ENCODE measurements at regions not wholly inside any gene's neighbourhood (a gene's known extent, or its start where the extent isn't known, plus 50 kb on each side); places are given as distances from the start of the nearest gene placed in this dataset.
"Not testable (repeated sequence)": the region's sequence is repeated elsewhere in the genome, so short reads cannot be mapped to it uniquely, and the experiment has no call there.

GRCh38 chrX:150100261-150100660 is 162.0 kb upstream of the EOLA2 start:
- H3K4me1 ChIP-seq (ENCODE audit: control insufficient read depth, insufficient read depth, low read length), result no peaks in the 10 kb centered on the region
- H3K9me3 ChIP-seq (ENCODE audit: control insufficient read depth, insufficient read depth, low read length), result no peaks in the 10 kb centered on the region
- no peak overlapping the region for H3K27ac ChIP-seq (ENCODE audit: low read length)
- no peak overlapping the region for H3K4me3 ChIP-seq (ENCODE audit: low read length)
- no peaks in the 10 kb centered on the region for H3K36me3 ChIP-seq (ENCODE audit: control insufficient read depth, insufficient read depth, low read length)
- DNase-seq (no peak), ATAC-seq (no peak)
- no peaks in the 10 kb centered on the region for H3K4me1 Mint-ChIP-seq
- intact Hi-C loops (cut with micrococcal nuclease), result no loop called here
- WGBS (ENCODE audit: insufficient coverage), result 94% methylated on average over 1 of the region's 3 CpGs
- no peaks in the 10 kb centered on the region for H3K36me3 Mint-ChIP-seq
- H3K4me3 Mint-ChIP-seq, result no peak overlapping the region
- H3K27me3 ChIP-seq (ENCODE audit: control insufficient read depth, insufficient read depth, low read length), result no peaks in the 10 kb centered on the region
- TF ChIP-seq, protein P1, sequence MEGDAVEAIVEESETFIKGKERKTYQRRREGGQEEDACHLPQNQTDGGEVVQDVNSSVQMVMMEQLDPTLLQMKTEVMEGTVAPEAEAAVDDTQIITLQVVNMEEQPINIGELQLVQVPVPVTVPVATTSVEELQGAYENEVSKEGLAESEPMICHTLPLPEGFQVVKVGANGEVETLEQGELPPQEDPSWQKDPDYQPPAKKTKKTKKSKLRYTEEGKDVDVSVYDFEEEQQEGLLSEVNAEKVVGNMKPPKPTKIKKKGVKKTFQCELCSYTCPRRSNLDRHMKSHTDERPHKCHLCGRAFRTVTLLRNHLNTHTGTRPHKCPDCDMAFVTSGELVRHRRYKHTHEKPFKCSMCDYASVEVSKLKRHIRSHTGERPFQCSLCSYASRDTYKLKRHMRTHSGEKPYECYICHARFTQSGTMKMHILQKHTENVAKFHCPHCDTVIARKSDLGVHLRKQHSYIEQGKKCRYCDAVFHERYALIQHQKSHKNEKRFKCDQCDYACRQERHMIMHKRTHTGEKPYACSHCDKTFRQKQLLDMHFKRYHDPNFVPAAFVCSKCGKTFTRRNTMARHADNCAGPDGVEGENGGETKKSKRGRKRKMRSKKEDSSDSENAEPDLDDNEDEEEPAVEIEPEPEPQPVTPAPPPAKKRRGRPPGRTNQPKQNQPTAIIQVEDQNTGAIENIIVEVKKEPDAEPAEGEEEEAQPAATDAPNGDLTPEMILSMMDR (IDR thresholded peaks at IDR 0.05), result no peak
- H3K27me3 Mint-ChIP-seq (ENCODE audit: low read depth in 2 of 2), result peaks cover 0 to 10% of the 10 kb centered on the region in 2 donors
- H3K27ac Mint-ChIP-seq, result no peak overlapping the region
- no peaks in the 10 kb centered on the region for H3K9me3 Mint-ChIP-seq

- Histone ChIP-seq H3K4me3 (ENCODE audit: low read length) (no peak overlapping the region), H3K27ac (ENCODE audit: low read length) (no peak overlapping the region), H3K4me1 (ENCODE audit: control insufficient read depth, insufficient read depth, low read length) (no peaks in the 10 kb centered on the region), H3K36me3 (ENCODE audit: control insufficient read depth, insufficient read depth, low read length) (no peaks in the 10 kb centered on the region), H3K27me3 (ENCODE audit: control insufficient read depth, insufficient read depth, low read length) (no peaks in the 10 kb centered on the region), H3K9me3 (ENCODE audit: control insufficient read depth, insufficient read depth, low read length) (no peaks in the 10 kb centered on the region)
- 90% methylated on average over 7 of the region's 7 CpGs for WGBS (ENCODE audit: insufficient coverage)
- ATAC-seq (no peak), DNase-seq (no peak)
- H3K27me3 Mint-ChIP-seq (ENCODE audit: low read depth in 2 of 2), result peaks cover 7 to 30% of the 10 kb centered on the region in 2 donors
- no peaks in the 10 kb centered on the region for H3K36me3 Mint-ChIP-seq
- TF ChIP-seq, protein P1 (IDR thresholded peaks at IDR 0.05), result no peak
- H3K4me1 Mint-ChIP-seq, result no peaks in the 10 kb centered on the region
- no peak overlapping the region for H3K27ac Mint-ChIP-seq
- H3K4me3 Mint-ChIP-seq, result no peak overlapping the region
- no peaks in the 10 kb centered on the region for H3K9me3 Mint-ChIP-seq
- intact Hi-C loops (cut with micrococcal nuclease), result no loop called here
These were observed 180.2 kb upstream of the EOLA2 start for GRCh38 chrX:150118476-150118875.

- Mint-ChIP-seq H3K9me3 (no peaks in the 10 kb centered on the region), H3K4me3 (no peak overlapping the region), H3K27ac (no peak overlapping the region)
These were observed 181.0 kb upstream of the EOLA2 start for GRCh38 chrX:150119323-150119722.

DNA sequence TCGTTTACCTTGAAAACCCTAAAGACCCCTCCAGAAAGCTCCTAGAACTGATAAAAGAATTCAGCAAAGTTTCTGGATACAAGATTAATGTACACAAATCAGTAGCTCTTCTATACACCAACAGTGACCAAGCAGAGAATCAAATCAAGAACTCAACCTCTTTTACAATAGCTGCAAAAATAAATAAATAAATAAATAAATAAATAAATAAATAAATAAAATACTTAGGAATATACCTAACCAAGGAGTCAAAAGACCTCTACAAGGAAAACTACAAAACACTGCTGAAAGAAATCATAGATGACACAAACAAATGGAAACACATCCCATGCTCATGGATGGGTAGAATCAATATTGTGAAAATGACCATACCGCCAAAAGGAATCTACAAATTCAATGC is 186.8 kb upstream of the EOLA2 start:
- H3K4me3 Mint-ChIP-seq; ATAC-seq; H3K4me1 Mint-ChIP-seq; H3K36me3 ChIP-seq (ENCODE audit: control insufficient read depth, insufficient read depth, low read length); H3K27me3 ChIP-seq (ENCODE audit: control insufficient read depth, insufficient read depth, low read length); H3K36me3 Mint-ChIP-seq; H3K4me3 ChIP-seq (ENCODE audit: low read length); intact Hi-C loops (cut with micrococcal nuclease); H3K27ac ChIP-seq (ENCODE audit: low read length); H3K9me3 ChIP-seq (ENCODE audit: control insufficient read depth, insufficient read depth, low read length); H3K4me1 ChIP-seq (ENCODE audit: control insufficient read depth, insufficient read depth, low read length); H3K9me3 Mint-ChIP-seq; H3K27ac Mint-ChIP-seq; DNase-seq: not testable (repeated sequence)
- H3K27me3 Mint-ChIP-seq (ENCODE audit: low read depth in 2 of 2), result peaks cover 10 to 42% of the 10 kb centered on the region in 2 donors
- no CpG with 5 or more reads among the region's 2 CpGs for WGBS (ENCODE audit: insufficient coverage)

More at GRCh38 chrX:150119323-150119722, 181.0 kb upstream of the EOLA2 start:
- H3K27ac ChIP-seq (ENCODE audit: low read length), result no peak overlapping the region
- DNase-seq (no peak), ATAC-seq (no peak)
- Mint-ChIP-seq H3K36me3 (no peaks in the 10 kb centered on the region), H3K27me3 (ENCODE audit: low read depth in 2 of 2) (peaks cover 13 to 30% of the 10 kb centered on the region in 2 donors), H3K4me1 (no peaks in the 10 kb centered on the region)
- H3K4me3 ChIP-seq (ENCODE audit: low read length), result no peak overlapping the region
- H3K36me3 ChIP-seq (ENCODE audit: control insufficient read depth, insufficient read depth, low read length), result no peaks in the 10 kb centered on the region
- intact Hi-C loops (cut with micrococcal nuclease), result no loop called here
- H3K9me3 ChIP-seq (ENCODE audit: control insufficient read depth, insufficient read depth, low read length), result no peaks in the 10 kb centered on the region
- no CpG with 5 or more reads among the region's 2 CpGs for WGBS (ENCODE audit: insufficient coverage)
- H3K4me1 ChIP-seq (ENCODE audit: control insufficient read depth, insufficient read depth, low read length), result no peaks in the 10 kb centered on the region
- H3K27me3 ChIP-seq (ENCODE audit: control insufficient read depth, insufficient read depth, low read length), result no peaks in the 10 kb centered on the region
- TF ChIP-seq, protein P1 (IDR thresholded peaks at IDR 0.05), result no peak

All from natural killer cell (primary cell).